ENCODE measurements at regions not wholly inside any gene's neighbourhood (a gene's known extent, or its start where the extent isn't known, plus 50 kb on each side); places are given as distances from the start of the nearest gene placed in this dataset.

DNA sequence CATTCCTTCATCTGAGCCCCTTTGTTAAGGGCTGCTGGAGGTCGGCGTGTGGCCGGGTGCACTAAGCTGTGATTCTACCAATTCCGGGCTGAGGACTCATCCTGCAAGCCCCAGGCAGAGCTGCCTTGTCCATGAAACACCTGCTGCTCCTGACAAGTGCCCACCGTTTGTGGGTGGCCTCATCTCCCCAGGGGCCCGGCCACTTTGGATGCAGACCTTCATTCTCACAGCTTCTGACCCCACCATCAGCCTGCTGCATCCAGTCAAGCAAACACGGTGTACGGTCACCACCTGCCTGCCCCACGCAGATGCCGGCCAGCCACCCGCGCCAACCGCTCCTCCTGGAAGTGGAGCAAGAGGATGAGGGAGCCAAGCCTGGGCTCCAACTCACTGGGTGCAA, 382.7 kb downstream of the THBS2 start:
- no peaks in the 10 kb centered on the region for H3K36me3 ChIP-seq (ENCODE audit: insufficient read depth, low read length)
- Mint-ChIP-seq H3K27ac (ENCODE audit: unreplicated experiment) (no peak overlapping the region), H3K4me1 (ENCODE audit: low read depth, unreplicated experiment) (no peaks in the 10 kb centered on the region), H3K9me3 (ENCODE audit: unreplicated experiment) (no peaks in the 10 kb centered on the region), H3K27me3 (ENCODE audit: low read depth, unreplicated experiment) (peaks cover 49% of the 10 kb centered on the region), H3K4me3 (ENCODE audit: unreplicated experiment) (no peak overlapping the region), H3K36me3 (ENCODE audit: low read depth, unreplicated experiment) (no peaks in the 10 kb centered on the region)
- FAIRE-seq = no peak
- no peak overlapping the region for H3K4me3 ChIP-seq (ENCODE audit: insufficient read depth, low read depth, low read length)
- DNase-seq (ENCODE audit: low read depth) = no peak
- H3K79me2 ChIP-seq (ENCODE audit: insufficient read depth, low read length) = no peaks in the 10 kb centered on the region
- no peak overlapping the region for H2AFZ ChIP-seq (ENCODE audit: low read depth, low read length)
- H3K9ac ChIP-seq (ENCODE audit: low read length) = no peak overlapping the region
- H3K4me2 ChIP-seq (ENCODE audit: low read length) = no peak overlapping the region
- no peak for TF ChIP-seq EZH2 (IDR thresholded peaks at IDR 0.05; ENCODE audit: insufficient read depth, low read length)
- TF ChIP-seq, protein P1, sequence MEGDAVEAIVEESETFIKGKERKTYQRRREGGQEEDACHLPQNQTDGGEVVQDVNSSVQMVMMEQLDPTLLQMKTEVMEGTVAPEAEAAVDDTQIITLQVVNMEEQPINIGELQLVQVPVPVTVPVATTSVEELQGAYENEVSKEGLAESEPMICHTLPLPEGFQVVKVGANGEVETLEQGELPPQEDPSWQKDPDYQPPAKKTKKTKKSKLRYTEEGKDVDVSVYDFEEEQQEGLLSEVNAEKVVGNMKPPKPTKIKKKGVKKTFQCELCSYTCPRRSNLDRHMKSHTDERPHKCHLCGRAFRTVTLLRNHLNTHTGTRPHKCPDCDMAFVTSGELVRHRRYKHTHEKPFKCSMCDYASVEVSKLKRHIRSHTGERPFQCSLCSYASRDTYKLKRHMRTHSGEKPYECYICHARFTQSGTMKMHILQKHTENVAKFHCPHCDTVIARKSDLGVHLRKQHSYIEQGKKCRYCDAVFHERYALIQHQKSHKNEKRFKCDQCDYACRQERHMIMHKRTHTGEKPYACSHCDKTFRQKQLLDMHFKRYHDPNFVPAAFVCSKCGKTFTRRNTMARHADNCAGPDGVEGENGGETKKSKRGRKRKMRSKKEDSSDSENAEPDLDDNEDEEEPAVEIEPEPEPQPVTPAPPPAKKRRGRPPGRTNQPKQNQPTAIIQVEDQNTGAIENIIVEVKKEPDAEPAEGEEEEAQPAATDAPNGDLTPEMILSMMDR (IDR thresholded peaks at IDR 0.05; ENCODE audit: insufficient read depth, low read depth, low read length) = no peak
- no peaks in the 10 kb centered on the region for H4K20me1 ChIP-seq (ENCODE audit: insufficient read depth, low read length)
- H3K4me1 ChIP-seq (ENCODE audit: insufficient read depth, low read length) = no peaks in the 10 kb centered on the region
- H3K27ac ChIP-seq (ENCODE audit: low read depth, low read length) = no peak overlapping the region
- no peaks in the 10 kb centered on the region for H3K9me3 ChIP-seq (ENCODE audit: insufficient read depth, low read depth, low read length)
- H3K27me3 ChIP-seq (ENCODE audit: insufficient read depth, low read length) = no peaks in the 10 kb centered on the region

GRCh38 chr6:168867247-168868102, 386.2 kb downstream of the THBS2 start:
- Mint-ChIP-seq H3K36me3 (ENCODE audit: low read depth, unreplicated experiment) (no peaks in the 10 kb centered on the region), H3K27ac (ENCODE audit: unreplicated experiment) (no peak overlapping the region)
- FAIRE-seq = no peak

More at GRCh38 chr6:168867247-168868102, 386.2 kb downstream of the THBS2 start:
- Histone ChIP-seq H3K4me1 (ENCODE audit: insufficient read depth, low read length) (no peaks in the 10 kb centered on the region), H3K27me3 (ENCODE audit: insufficient read depth, low read length) (no peaks in the 10 kb centered on the region), H3K36me3 (ENCODE audit: insufficient read depth, low read length) (no peaks in the 10 kb centered on the region), H3K9ac (ENCODE audit: low read length) (no peak overlapping the region), H3K27ac (ENCODE audit: low read depth, low read length) (no peak overlapping the region), H3K4me2 (ENCODE audit: low read length) (no peak overlapping the region), H3K9me3 (ENCODE audit: insufficient read depth, low read depth, low read length) (no peaks in the 10 kb centered on the region), H4K20me1 (ENCODE audit: insufficient read depth, low read length) (no peaks in the 10 kb centered on the region), H3K4me3 (ENCODE audit: insufficient read depth, low read depth, low read length) (no peak overlapping the region), H3K79me2 (ENCODE audit: insufficient read depth, low read length) (no peaks in the 10 kb centered on the region), H2AFZ (ENCODE audit: low read depth, low read length) (no peak overlapping the region)
- Mint-ChIP-seq H3K4me1 (ENCODE audit: low read depth, unreplicated experiment) (no peaks in the 10 kb centered on the region), H3K9me3 (ENCODE audit: unreplicated experiment) (no peaks in the 10 kb centered on the region), H3K4me3 (ENCODE audit: unreplicated experiment) (no peak overlapping the region), H3K27me3 (ENCODE audit: low read depth, unreplicated experiment) (peaks cover 53% of the 10 kb centered on the region)
- TF ChIP-seq EZH2 (IDR thresholded peaks at IDR 0.05; ENCODE audit: insufficient read depth, low read length) = no peak
- TF ChIP-seq, protein P1 (IDR thresholded peaks at IDR 0.05; ENCODE audit: insufficient read depth, low read depth, low read length) = no peak
- DNase-seq (ENCODE audit: low read depth) = no peak
